HCT116 (cell line): ENCODE measurements at regions not wholly inside any gene's neighbourhood (a gene's known extent, or its start where the extent isn't known, plus 50 kb on each side); places are given as distances from the start of the nearest gene placed in this dataset.

Experiments used
- ELF1 ChIP-seq: IDR thresholded peaks from 2 replicates; pipeline ENCODE4 v1.6.1; 2012; ENCODE audit warnings: low read depth, borderline replicate concordance
- EZH2 ChIP-seq: fragments of 200-600 bp; sonication (generic); IDR thresholded peaks from 2 replicates; pipeline ENCODE4 v1.6.1; 2017; ENCODE audit warnings: antibody characterized with exemption, mixed run types
- EZH2phosphoT487 ChIP-seq: fragments of 200-600 bp; IDR thresholded peaks from 2 replicates; pipeline ENCODE4 v1.6.1; 2018; ENCODE audit warnings: antibody characterized with exemption, borderline replicate concordance
- FOSL1 ChIP-seq: IDR thresholded peaks from 2 replicates; pipeline ENCODE4 v1.6.1; 2012; ENCODE audit warnings: low read depth
- MAX ChIP-seq: IDR thresholded peaks from 2 replicates; pipeline ENCODE4 v1.6.1; 2012
- POLR2A ChIP-seq: IDR thresholded peaks from 2 replicates; pipeline ENCODE4 v1.7.0; 2011; ENCODE audit warnings: borderline replicate concordance; ENCODE audit not compliant: insufficient read depth, insufficient read length; ENCODE audit errors: extremely low read depth
- POLR2AphosphoS5 ChIP-seq: IDR thresholded peaks from 2 replicates; pipeline ENCODE4 v1.6.1; 2011; ENCODE audit warnings: mild to moderate bottlenecking, low read depth, low read length, moderate library complexity
- RAD21 ChIP-seq: IDR thresholded peaks from 2 replicates; pipeline ENCODE4 v1.6.1; 2012; ENCODE audit warnings: low read depth, mild to moderate bottlenecking
- SP1 ChIP-seq: IDR thresholded peaks from 2 replicates; pipeline ENCODE4 v1.6.1; 2012; ENCODE audit warnings: low read depth
- YY1 ChIP-seq: IDR thresholded peaks from 2 replicates; pipeline ENCODE4 v1.6.1; 2011; ENCODE audit warnings: low read length, low read depth, moderate library complexity, mild to moderate bottlenecking; ENCODE audit not compliant: insufficient replicate concordance; ENCODE audit errors: extremely low read depth
- ZNF274 ChIP-seq: fragments of 200-500 bp; sonication (Bioruptor generic); IDR thresholded peaks from 2 replicates; pipeline ENCODE4 v1.6.1; 2014; ENCODE audit warnings: mild to moderate bottlenecking, low read depth, low read length, inconsistent platforms
- TF ChIP-seq, protein P1 (sequence below), 3 experiments: fragments of 200-600 bp in 1 of 3; sonication (generic) in 1 of 3; IDR thresholded peaks in 2 of 3; conservative IDR thresholded peaks in 1 of 3; 2 replicates each; pipeline ENCODE4 v1.5.1; 2012 to 2017; ENCODE audit warnings: low read depth in 2 of 3, low read length in 2 of 3, antibody characterized with exemption in 1 of 3, borderline replicate concordance in 1 of 3, control low read depth in 1 of 3, mild to moderate bottlenecking in 1 of 3, mixed read lengths in 1 of 3, mixed run types in 1 of 3, moderate library complexity in 1 of 3; ENCODE audit not compliant: insufficient read depth in 1 of 3
- TF ChIP-seq, protein P2 (sequence below): IDR thresholded peaks from 2 replicates; pipeline ENCODE4 v1.6.1; 2012; ENCODE audit warnings: low read depth
- TF ChIP-seq, protein P3 (sequence below): IDR thresholded peaks from 2 replicates; pipeline ENCODE4 v1.6.1; 2012

- TF ChIP-seq, protein P1, sequence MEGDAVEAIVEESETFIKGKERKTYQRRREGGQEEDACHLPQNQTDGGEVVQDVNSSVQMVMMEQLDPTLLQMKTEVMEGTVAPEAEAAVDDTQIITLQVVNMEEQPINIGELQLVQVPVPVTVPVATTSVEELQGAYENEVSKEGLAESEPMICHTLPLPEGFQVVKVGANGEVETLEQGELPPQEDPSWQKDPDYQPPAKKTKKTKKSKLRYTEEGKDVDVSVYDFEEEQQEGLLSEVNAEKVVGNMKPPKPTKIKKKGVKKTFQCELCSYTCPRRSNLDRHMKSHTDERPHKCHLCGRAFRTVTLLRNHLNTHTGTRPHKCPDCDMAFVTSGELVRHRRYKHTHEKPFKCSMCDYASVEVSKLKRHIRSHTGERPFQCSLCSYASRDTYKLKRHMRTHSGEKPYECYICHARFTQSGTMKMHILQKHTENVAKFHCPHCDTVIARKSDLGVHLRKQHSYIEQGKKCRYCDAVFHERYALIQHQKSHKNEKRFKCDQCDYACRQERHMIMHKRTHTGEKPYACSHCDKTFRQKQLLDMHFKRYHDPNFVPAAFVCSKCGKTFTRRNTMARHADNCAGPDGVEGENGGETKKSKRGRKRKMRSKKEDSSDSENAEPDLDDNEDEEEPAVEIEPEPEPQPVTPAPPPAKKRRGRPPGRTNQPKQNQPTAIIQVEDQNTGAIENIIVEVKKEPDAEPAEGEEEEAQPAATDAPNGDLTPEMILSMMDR (IDR thresholded peaks at IDR 0.05 in 2 of 3, conservative IDR thresholded peaks at IDR 0.05 in 1 of 3; ENCODE audit: borderline replicate concordance in 1 of 3, insufficient read depth in 1 of 3, low read depth in 2 of 3, low read length in 2 of 3), result no peak
- no peak for TF ChIP-seq ELF1
- no peak for TF ChIP-seq MAX
- no peak for TF ChIP-seq POLR2A
- no peak for TF ChIP-seq POLR2AphosphoS5
- TF ChIP-seq SP1, result no peak
- no peak for TF ChIP-seq EZH2
- no peak for TF ChIP-seq FOSL1
- TF ChIP-seq YY1, result no peak
- TF ChIP-seq, protein P2, sequence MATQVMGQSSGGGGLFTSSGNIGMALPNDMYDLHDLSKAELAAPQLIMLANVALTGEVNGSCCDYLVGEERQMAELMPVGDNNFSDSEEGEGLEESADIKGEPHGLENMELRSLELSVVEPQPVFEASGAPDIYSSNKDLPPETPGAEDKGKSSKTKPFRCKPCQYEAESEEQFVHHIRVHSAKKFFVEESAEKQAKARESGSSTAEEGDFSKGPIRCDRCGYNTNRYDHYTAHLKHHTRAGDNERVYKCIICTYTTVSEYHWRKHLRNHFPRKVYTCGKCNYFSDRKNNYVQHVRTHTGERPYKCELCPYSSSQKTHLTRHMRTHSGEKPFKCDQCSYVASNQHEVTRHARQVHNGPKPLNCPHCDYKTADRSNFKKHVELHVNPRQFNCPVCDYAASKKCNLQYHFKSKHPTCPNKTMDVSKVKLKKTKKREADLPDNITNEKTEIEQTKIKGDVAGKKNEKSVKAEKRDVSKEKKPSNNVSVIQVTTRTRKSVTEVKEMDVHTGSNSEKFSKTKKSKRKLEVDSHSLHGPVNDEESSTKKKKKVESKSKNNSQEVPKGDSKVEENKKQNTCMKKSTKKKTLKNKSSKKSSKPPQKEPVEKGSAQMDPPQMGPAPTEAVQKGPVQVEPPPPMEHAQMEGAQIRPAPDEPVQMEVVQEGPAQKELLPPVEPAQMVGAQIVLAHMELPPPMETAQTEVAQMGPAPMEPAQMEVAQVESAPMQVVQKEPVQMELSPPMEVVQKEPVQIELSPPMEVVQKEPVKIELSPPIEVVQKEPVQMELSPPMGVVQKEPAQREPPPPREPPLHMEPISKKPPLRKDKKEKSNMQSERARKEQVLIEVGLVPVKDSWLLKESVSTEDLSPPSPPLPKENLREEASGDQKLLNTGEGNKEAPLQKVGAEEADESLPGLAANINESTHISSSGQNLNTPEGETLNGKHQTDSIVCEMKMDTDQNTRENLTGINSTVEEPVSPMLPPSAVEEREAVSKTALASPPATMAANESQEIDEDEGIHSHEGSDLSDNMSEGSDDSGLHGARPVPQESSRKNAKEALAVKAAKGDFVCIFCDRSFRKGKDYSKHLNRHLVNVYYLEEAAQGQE, result no peak
- no peak for TF ChIP-seq EZH2phosphoT487
- TF ChIP-seq, protein P3, sequence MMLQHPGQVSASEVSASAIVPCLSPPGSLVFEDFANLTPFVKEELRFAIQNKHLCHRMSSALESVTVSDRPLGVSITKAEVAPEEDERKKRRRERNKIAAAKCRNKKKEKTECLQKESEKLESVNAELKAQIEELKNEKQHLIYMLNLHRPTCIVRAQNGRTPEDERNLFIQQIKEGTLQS, result no peak
- TF ChIP-seq RAD21, result no peak
- TF ChIP-seq ZNF274, result no peak
Observed at GRCh38 chr15:96431786-96432185, 101.3 kb downstream of the NR2F2 start.
